Fibroblast of lung (primary cell): ENCODE measurements at regions not wholly inside any gene's neighbourhood (a gene's known extent, or its start where the extent isn't known, plus 50 kb on each side); places are given as distances from the start of the nearest gene placed in this dataset.

Experiments used
- DNase-seq, 2 donors: peaks; one replicate each; pipeline versions ENCODE4 v3.0.0 to v3.0.0-alpha.2; 2010; ENCODE audit warnings: low read depth in 2 of 2
- H2AFZ ChIP-seq: 2 replicates; pipeline ENCODE4 v1.5.1; 2012; ENCODE audit warnings: low read length, control low read depth, inconsistent platforms
- H3K27ac ChIP-seq: 2 replicates; pipeline ENCODE4 v1.5.1; 2011; ENCODE audit warnings: low read length, control low read depth; ENCODE audit not compliant: insufficient read depth
- H3K27me3 ChIP-seq: 2 replicates; pipeline ENCODE4 v1.5.1; 2011; ENCODE audit warnings: mild to moderate bottlenecking, low read length; ENCODE audit not compliant: control insufficient read depth, insufficient read depth
- H3K36me3 ChIP-seq: 2 replicates; pipeline ENCODE4 v1.5.1; 2011; ENCODE audit warnings: low read length; ENCODE audit not compliant: control insufficient read depth, insufficient read depth
- H3K4me1 ChIP-seq: 2 replicates; pipeline ENCODE4 v1.5.1; 2011; ENCODE audit warnings: low read length; ENCODE audit not compliant: control insufficient read depth, insufficient read depth; ENCODE audit errors: extremely low read depth
- H3K4me2 ChIP-seq: 2 replicates; pipeline ENCODE4 v1.5.1; 2011; ENCODE audit warnings: low read length, control low read depth; ENCODE audit not compliant: insufficient read depth; ENCODE audit errors: extremely low read depth
- H3K4me3 ChIP-seq, 4 experiments: fragments of 200-600 bp in 1 of 4; sonication (generic) in 1 of 4; replicated peaks in 1 of 4; 2 replicates each; pipeline ENCODE4 v1.5.1; 2011 to 2016; ENCODE audit warnings: low read length in 4 of 4, low read depth in 3 of 4, mild to moderate bottlenecking in 3 of 4, control low read depth in 2 of 4, inconsistent platforms in 1 of 4, mixed read lengths in 1 of 4; ENCODE audit not compliant: insufficient read depth in 1 of 4; ENCODE audit errors: control extremely low read depth in 1 of 4
- H3K79me2 ChIP-seq: 2 replicates; pipeline ENCODE4 v1.5.1; 2012; ENCODE audit warnings: mild to moderate bottlenecking, low read length, inconsistent platforms; ENCODE audit not compliant: control insufficient read depth, insufficient read depth
- H3K9ac ChIP-seq: 2 replicates; pipeline ENCODE4 v1.5.1; 2011; ENCODE audit warnings: mild to moderate bottlenecking, low read length, control low read depth; ENCODE audit not compliant: insufficient read depth
- H3K9me3 ChIP-seq: 2 replicates; pipeline ENCODE4 v1.5.1; 2012; ENCODE audit warnings: low read depth, low read length; ENCODE audit not compliant: control insufficient read depth, insufficient read depth
- H4K20me1 ChIP-seq: 2 replicates; pipeline ENCODE4 v1.5.1; 2011; ENCODE audit warnings: low read length; ENCODE audit not compliant: control insufficient read depth, insufficient read depth; ENCODE audit errors: extremely low read depth
- CTCF ChIP-seq, 2 donors: IDR thresholded peaks in 1 of 2; conservative IDR thresholded peaks in 1 of 2; 1 replicate in 1 of 2; 2 replicates in 1 of 2; pipeline ENCODE4 v1.5.1; 2011 to 2012; ENCODE audit warnings: low read length in 2 of 2, control low read depth in 1 of 2, inconsistent platforms in 1 of 2, low read depth in 1 of 2, mild to moderate bottlenecking in 1 of 2
- EZH2 ChIP-seq: IDR thresholded peaks from 2 replicates; pipeline ENCODE4 v1.5.1; 2012; ENCODE audit warnings: low read length, control low read depth, mild to moderate bottlenecking; ENCODE audit errors: missing control alignments

GRCh38 chr6:21807299-21808044 lies 213.9 kb downstream of the SOX4 start:
- Histone ChIP-seq H3K4me1 (peaks cover 13% of the 10 kb centered on the region), H3K79me2 (no peaks in the 10 kb centered on the region), H3K4me3 (no peak overlapping the region), H2AFZ (peak overlapping the region; percentile 33), H3K27ac (no peak overlapping the region), H3K9ac (no peak overlapping the region), H3K27me3 (no peaks in the 10 kb centered on the region), H3K36me3 (no peaks in the 10 kb centered on the region), H3K9me3 (no peaks in the 10 kb centered on the region), H4K20me1 (no peaks in the 10 kb centered on the region), H3K4me2 (no peak overlapping the region)
- DNase-seq, result no peak
- TF ChIP-seq CTCF (conservative IDR thresholded peaks at IDR 0.05 in 1 of 2, IDR thresholded peaks at IDR 0.05 in 1 of 2; ENCODE audit: low read depth in 1 of 2, low read length in 2 of 2), result no peak

GRCh38 chr6:21808045-21808470 lies 214.5 kb downstream of the SOX4 start:
- Histone ChIP-seq H3K4me1 (peaks cover 13% of the 10 kb centered on the region), H3K27me3 (no peaks in the 10 kb centered on the region), H3K79me2 (no peaks in the 10 kb centered on the region), H4K20me1 (no peaks in the 10 kb centered on the region), H3K36me3 (no peaks in the 10 kb centered on the region), H3K9ac (no peak overlapping the region), H3K27ac (no peak overlapping the region), H3K4me3 (no peak overlapping the region), H2AFZ (peak overlapping the region; percentile 33), H3K9me3 (no peaks in the 10 kb centered on the region), H3K4me2 (peak overlapping the region; percentile 68)
- DNase-seq, result peak; percentile 57 to 87
- TF ChIP-seq CTCF (conservative IDR thresholded peaks at IDR 0.05 in 1 of 2, IDR thresholded peaks at IDR 0.05 in 1 of 2; ENCODE audit: low read depth in 1 of 2, low read length in 2 of 2) (no peak), EZH2 (no peak)

GRCh38 chr6:21808551-21809242 lies 215.1 kb downstream of the SOX4 start:
- Histone ChIP-seq H3K27ac (no peak overlapping the region), H3K9ac (no peak overlapping the region), H3K4me3 (no peak overlapping the region), H3K4me1 (peaks cover 13% of the 10 kb centered on the region), H3K4me2 (peak overlapping the region; percentile 63), H3K27me3 (no peaks in the 10 kb centered on the region), H3K9me3 (no peaks in the 10 kb centered on the region), H2AFZ (peak overlapping the region; percentile 47), H3K79me2 (no peaks in the 10 kb centered on the region), H4K20me1 (no peaks in the 10 kb centered on the region), H3K36me3 (no peaks in the 10 kb centered on the region)
- DNase-seq, result peak; percentile 52 to 81
- TF ChIP-seq CTCF (conservative IDR thresholded peaks at IDR 0.05 in 1 of 2, IDR thresholded peaks at IDR 0.05 in 1 of 2; ENCODE audit: low read depth in 1 of 2, low read length in 2 of 2) (no peak), EZH2 (no peak)
